HEK293 (cell line): ENCODE measurements at regions not wholly inside any gene's neighbourhood (a gene's known extent, or its start where the extent isn't known, plus 50 kb on each side); places are given as distances from the start of the nearest gene placed in this dataset.

Source experiments
- CTCF ChIA-PET: fragments of 350-600 bp; formaldehyde crosslinking; extraction: SDS; loops from one replicate; lab custom pipeline; 2021; ENCODE audit warnings: antibody characterized with exemption; lab: Yijun Ruan, JAX
- POLR2A ChIA-PET: fragments of 300-600 bp; formaldehyde crosslinking; extraction: SDS; loops from one replicate; lab custom pipeline; 2020; ENCODE audit warnings: antibody characterized with exemption, inconsistent platforms; lab: Yijun Ruan, JAX
- H3K27ac ChIP-seq: fragments of 200-500 bp; sonication (Bioruptor generic); 2 replicates; pipeline ENCODE4 v1.5.1; 2014; ENCODE audit warnings: low read depth, low read length, control low read depth, inconsistent platforms; ENCODE audit errors: extremely low read depth
- H3K36me3 ChIP-seq, 2 experiments: fragments of 200-500 bp in 1 of 2; sonication (Bioruptor generic) in 1 of 2; 1 replicate in 1 of 2; 2 replicates in 1 of 2; pipeline ENCODE4 v1.5.1; 2014 to 2017; ENCODE audit warnings: inconsistent platforms in 2 of 2, low read length in 2 of 2; ENCODE audit not compliant: control insufficient read depth in 2 of 2, insufficient read depth in 1 of 2
- H3K4me1 ChIP-seq: fragments of 200-500 bp; sonication (Bioruptor generic); 2 replicates; pipeline ENCODE4 v1.5.1; 2014; ENCODE audit warnings: mild to moderate bottlenecking, low read length, inconsistent platforms; ENCODE audit not compliant: control insufficient read depth, insufficient read depth
- H3K4me3 ChIP-seq: 2 replicates; pipeline ENCODE4 v1.5.1; 2011; ENCODE audit warnings: low read depth, mild to moderate bottlenecking, control low read depth, low read length, moderate library complexity
- H3K9me3 ChIP-seq: fragments of 200-500 bp; sonication (Bioruptor generic); 2 replicates; pipeline ENCODE4 v1.5.1; 2014; ENCODE audit warnings: low read depth, low read length, inconsistent platforms; ENCODE audit not compliant: control insufficient read depth, insufficient read depth
- HOXD13 ChIP-seq: sonication (generic); formaldehyde crosslinking; IDR thresholded peaks from 2 replicates; pipeline ENCODE4 v1.8.0; 2022; ENCODE audit warnings: missing genetic modification reagents, borderline replicate concordance
- KLF10 ChIP-seq: fragments of 450-650 bp; IDR thresholded peaks from 2 replicates; pipeline ENCODE4 v1.5.1; 2018; ENCODE audit warnings: missing biosample characterization, mild to moderate bottlenecking, missing genetic modification characterization
- KLF16 ChIP-seq: fragments of 450-650 bp; formaldehyde crosslinking; IDR thresholded peaks from 2 replicates; pipeline ENCODE4 v1.5.1; 2017; ENCODE audit warnings: missing biosample characterization, missing genetic modification characterization
- MYNN ChIP-seq: fragments of 450-650 bp; formaldehyde crosslinking; IDR thresholded peaks from 2 replicates; pipeline ENCODE4 v1.5.1; 2016; ENCODE audit warnings: missing biosample characterization, missing genetic modification characterization, borderline replicate concordance
- ZBTB7A ChIP-seq: fragments of 450-650 bp; formaldehyde crosslinking; IDR thresholded peaks from 2 replicates; pipeline ENCODE4 v1.5.1; 2016; ENCODE audit warnings: low read depth, missing biosample characterization, missing genetic modification characterization
- ZIC2 ChIP-seq: fragments of 450-650 bp; formaldehyde crosslinking; IDR thresholded peaks from 2 replicates; pipeline ENCODE4 v1.5.1; 2016; ENCODE audit warnings: missing biosample characterization, missing genetic modification characterization
- ZNF132 ChIP-seq: fragments of 450-650 bp; formaldehyde crosslinking; IDR thresholded peaks from 2 replicates; pipeline ENCODE4 v1.5.1; 2017; ENCODE audit warnings: missing biosample characterization, missing genetic modification characterization, borderline replicate concordance
- ZNF155 ChIP-seq: fragments of 450-650 bp; formaldehyde crosslinking; IDR thresholded peaks from 2 replicates; pipeline ENCODE4 v1.5.1; 2016; ENCODE audit warnings: missing biosample characterization, missing genetic modification characterization
- ZNF302 ChIP-seq: fragments of 450-650 bp; formaldehyde crosslinking; IDR thresholded peaks from 2 replicates; pipeline ENCODE4 v1.5.1; 2016; ENCODE audit warnings: missing biosample characterization, missing genetic modification characterization, low read depth
- ZNF324 ChIP-seq: fragments of 450-650 bp; formaldehyde crosslinking; IDR thresholded peaks from 2 replicates; pipeline ENCODE4 v1.5.1; 2016; ENCODE audit warnings: missing biosample characterization, missing genetic modification characterization
- ZNF394 ChIP-seq: fragments of 450-650 bp; formaldehyde crosslinking; IDR thresholded peaks from 2 replicates; pipeline ENCODE4 v1.5.1; 2016; ENCODE audit warnings: missing biosample characterization, missing genetic modification characterization, mild to moderate bottlenecking, moderate library complexity, borderline replicate concordance
- ZNF404 ChIP-seq: fragments of 450-650 bp; formaldehyde crosslinking; IDR thresholded peaks from 2 replicates; pipeline ENCODE4 v1.5.1; 2017; ENCODE audit warnings: missing biosample characterization, missing genetic modification characterization
- ZNF416 ChIP-seq: fragments of 450-650 bp; formaldehyde crosslinking; IDR thresholded peaks from 2 replicates; pipeline ENCODE4 v1.5.1; 2016; ENCODE audit warnings: missing biosample characterization, missing genetic modification characterization
- ZNF48 ChIP-seq: fragments of 450-650 bp; formaldehyde crosslinking; IDR thresholded peaks from 2 replicates; pipeline ENCODE4 v1.5.1; 2016; ENCODE audit warnings: missing biosample characterization, missing genetic modification characterization
- ZNF624 ChIP-seq: fragments of 450-650 bp; formaldehyde crosslinking; IDR thresholded peaks from 2 replicates; pipeline ENCODE4 v1.5.1; 2017; ENCODE audit warnings: missing biosample characterization, missing genetic modification characterization
- ZNF629 ChIP-seq: fragments of 450-650 bp; formaldehyde crosslinking; IDR thresholded peaks from 2 replicates; pipeline ENCODE4 v1.5.1; 2017; ENCODE audit warnings: missing biosample characterization, missing genetic modification characterization
- ZNF654 ChIP-seq: fragments of 450-650 bp; formaldehyde crosslinking; IDR thresholded peaks from 2 replicates; pipeline ENCODE4 v1.5.1; 2016; ENCODE audit warnings: low read depth, missing biosample characterization, missing genetic modification characterization
- ZNF660 ChIP-seq: fragments of 450-650 bp; IDR thresholded peaks from 2 replicates; pipeline ENCODE4 v1.5.1; 2018; ENCODE audit warnings: missing biosample characterization, mild to moderate bottlenecking, missing genetic modification characterization
- ZNF747 ChIP-seq: fragments of 450-650 bp; formaldehyde crosslinking; IDR thresholded peaks from 2 replicates; pipeline ENCODE4 v1.5.1; 2016; ENCODE audit warnings: missing biosample characterization, missing genetic modification characterization
- ZNF830 ChIP-seq: fragments of 450-650 bp; IDR thresholded peaks from 2 replicates; pipeline ENCODE4 v1.5.0; 2018; ENCODE audit warnings: missing biosample characterization, missing genetic modification characterization, low read depth, mild to moderate bottlenecking, moderate library complexity
- ZSCAN16 ChIP-seq: fragments of 450-650 bp; formaldehyde crosslinking; IDR thresholded peaks from 2 replicates; pipeline ENCODE4 v1.5.1; 2016; ENCODE audit warnings: missing biosample characterization, missing genetic modification characterization
- TF ChIP-seq, protein P1 (sequence below): fragments of 450-650 bp; formaldehyde crosslinking; IDR thresholded peaks from 2 replicates; pipeline ENCODE4 v1.5.1; 2016; ENCODE audit warnings: missing biosample characterization, missing genetic modification characterization
- TF ChIP-seq, protein P2 (sequence below): fragments of 450-650 bp; formaldehyde crosslinking; IDR thresholded peaks from 2 replicates; pipeline ENCODE4 v1.5.1; 2016; ENCODE audit warnings: missing biosample characterization, missing genetic modification characterization
- TF ChIP-seq, protein P3 (sequence below): fragments of 450-650 bp; formaldehyde crosslinking; IDR thresholded peaks from 2 replicates; pipeline ENCODE4 v1.5.1; 2016; ENCODE audit warnings: missing biosample characterization, missing genetic modification characterization
- TF ChIP-seq, protein P4 (sequence below): fragments of 450-650 bp; formaldehyde crosslinking; IDR thresholded peaks from 2 replicates; pipeline ENCODE4 v1.5.1; 2016; ENCODE audit warnings: missing biosample characterization, missing genetic modification characterization
- TF ChIP-seq, protein P5 (sequence below): fragments of 450-650 bp; formaldehyde crosslinking; IDR thresholded peaks from 2 replicates; pipeline ENCODE4 v1.5.1; 2016; ENCODE audit warnings: missing biosample characterization, missing genetic modification characterization
- TF ChIP-seq, protein P6 (sequence below): fragments of 450-650 bp; IDR thresholded peaks from 2 replicates; pipeline ENCODE4 v1.5.1; 2018; ENCODE audit warnings: missing biosample characterization, mild to moderate bottlenecking, missing genetic modification characterization

DNA sequence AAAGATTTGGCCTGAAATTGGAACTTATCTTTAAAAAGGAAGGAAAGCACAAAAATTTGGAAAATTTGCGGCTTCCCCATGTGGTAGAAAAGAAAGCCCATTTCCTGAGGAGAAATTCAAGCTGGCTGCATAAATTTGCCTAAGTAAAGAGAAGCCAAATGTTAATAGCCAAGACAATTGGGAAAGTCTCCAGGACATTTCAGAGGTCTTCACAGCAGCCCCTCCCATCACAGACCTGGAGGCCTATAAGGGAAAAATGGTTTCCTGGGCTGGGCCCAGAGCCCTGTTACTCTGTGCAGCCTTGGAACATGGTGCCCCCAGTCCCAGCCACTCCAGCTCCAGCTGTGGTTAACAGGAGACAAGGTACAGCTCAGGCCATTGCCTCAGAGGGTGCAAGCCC, 736.5 kb downstream of the HACE1 start (continued):
- TF ChIP-seq, protein P1, sequence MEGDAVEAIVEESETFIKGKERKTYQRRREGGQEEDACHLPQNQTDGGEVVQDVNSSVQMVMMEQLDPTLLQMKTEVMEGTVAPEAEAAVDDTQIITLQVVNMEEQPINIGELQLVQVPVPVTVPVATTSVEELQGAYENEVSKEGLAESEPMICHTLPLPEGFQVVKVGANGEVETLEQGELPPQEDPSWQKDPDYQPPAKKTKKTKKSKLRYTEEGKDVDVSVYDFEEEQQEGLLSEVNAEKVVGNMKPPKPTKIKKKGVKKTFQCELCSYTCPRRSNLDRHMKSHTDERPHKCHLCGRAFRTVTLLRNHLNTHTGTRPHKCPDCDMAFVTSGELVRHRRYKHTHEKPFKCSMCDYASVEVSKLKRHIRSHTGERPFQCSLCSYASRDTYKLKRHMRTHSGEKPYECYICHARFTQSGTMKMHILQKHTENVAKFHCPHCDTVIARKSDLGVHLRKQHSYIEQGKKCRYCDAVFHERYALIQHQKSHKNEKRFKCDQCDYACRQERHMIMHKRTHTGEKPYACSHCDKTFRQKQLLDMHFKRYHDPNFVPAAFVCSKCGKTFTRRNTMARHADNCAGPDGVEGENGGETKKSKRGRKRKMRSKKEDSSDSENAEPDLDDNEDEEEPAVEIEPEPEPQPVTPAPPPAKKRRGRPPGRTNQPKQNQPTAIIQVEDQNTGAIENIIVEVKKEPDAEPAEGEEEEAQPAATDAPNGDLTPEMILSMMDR (tag by site-specific recombination): no peak
- TF ChIP-seq ZIC2 (tag by site-specific recombination) (no peak), ZNF404 (no peak), ZNF132 (tag by site-specific recombination) (no peak), ZNF624 (tag by site-specific recombination) (no peak), ZNF155 (tag by site-specific recombination) (no peak), ZSCAN16 (no peak), ZNF416 (no peak), ZBTB7A (tag by site-specific recombination) (no peak), ZNF48 (tag by site-specific recombination) (no peak), ZNF629 (tag by site-specific recombination) (no peak)
- TF ChIP-seq, protein P2, sequence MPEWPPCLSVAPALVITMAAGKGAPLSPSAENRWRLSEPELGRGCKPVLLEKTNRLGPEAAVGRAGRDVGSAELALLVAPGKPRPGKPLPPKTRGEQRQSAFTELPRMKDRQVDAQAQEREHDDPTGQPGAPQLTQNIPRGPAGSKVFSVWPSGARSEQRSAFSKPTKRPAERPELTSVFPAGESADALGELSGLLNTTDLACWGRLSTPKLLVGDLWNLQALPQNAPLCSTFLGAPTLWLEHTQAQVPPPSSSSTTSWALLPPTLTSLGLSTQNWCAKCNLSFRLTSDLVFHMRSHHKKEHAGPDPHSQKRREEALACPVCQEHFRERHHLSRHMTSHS: no peak

DNA sequence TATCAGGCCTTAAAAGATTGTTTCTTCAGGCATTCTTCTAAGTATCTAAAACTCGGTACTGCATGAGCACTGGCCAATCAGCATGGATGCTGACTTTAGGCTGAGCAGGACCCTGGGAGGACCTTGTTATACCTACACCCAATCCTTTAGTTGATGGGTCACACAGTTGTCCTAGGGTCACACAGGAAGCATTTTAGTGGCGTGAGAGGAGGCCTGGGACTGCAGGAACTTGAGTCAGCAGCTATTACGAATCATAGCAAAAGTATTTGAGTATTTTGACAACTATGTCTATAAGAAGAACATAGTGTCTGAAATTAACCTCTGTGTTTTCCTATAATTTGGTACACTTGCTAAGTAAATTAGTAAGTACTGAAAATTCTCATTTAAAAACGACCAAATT, 741.4 kb downstream of the HACE1 start:
- Histone ChIP-seq H3K4me1 (no peaks in the 10 kb centered on the region), H3K9me3 (no peaks in the 10 kb centered on the region), H3K36me3 (no peaks in the 10 kb centered on the region), H3K27ac (no peak overlapping the region), H3K4me3 (no peak overlapping the region)
- TF ChIP-seq MYNN (tag by site-specific recombination) (no peak), ZNF324 (tag by site-specific recombination) (no peak), KLF16 (tag by site-specific recombination) (no peak), KLF10 (no peak), ZNF394 (tag by site-specific recombination) (no peak), ZNF302 (tag by site-specific recombination) (no peak), ZNF132 (tag by site-specific recombination) (no peak), HOXD13 (CRISPR knock-in tag) (no peak), ZNF830 (tag by site-specific recombination) (no peak), ZNF654 (tag by site-specific recombination) (no peak), ZNF747 (tag by site-specific recombination) (no peak), ZNF660 (tag by site-specific recombination) (no peak)
- TF ChIP-seq, protein P2: no peak
- TF ChIP-seq, protein P3, sequence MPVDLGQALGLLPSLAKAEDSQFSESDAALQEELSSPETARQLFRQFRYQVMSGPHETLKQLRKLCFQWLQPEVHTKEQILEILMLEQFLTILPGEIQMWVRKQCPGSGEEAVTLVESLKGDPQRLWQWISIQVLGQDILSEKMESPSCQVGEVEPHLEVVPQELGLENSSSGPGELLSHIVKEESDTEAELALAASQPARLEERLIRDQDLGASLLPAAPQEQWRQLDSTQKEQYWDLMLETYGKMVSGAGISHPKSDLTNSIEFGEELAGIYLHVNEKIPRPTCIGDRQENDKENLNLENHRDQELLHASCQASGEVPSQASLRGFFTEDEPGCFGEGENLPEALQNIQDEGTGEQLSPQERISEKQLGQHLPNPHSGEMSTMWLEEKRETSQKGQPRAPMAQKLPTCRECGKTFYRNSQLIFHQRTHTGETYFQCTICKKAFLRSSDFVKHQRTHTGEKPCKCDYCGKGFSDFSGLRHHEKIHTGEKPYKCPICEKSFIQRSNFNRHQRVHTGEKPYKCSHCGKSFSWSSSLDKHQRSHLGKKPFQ (tag by site-specific recombination): no peak
- TF ChIP-seq, protein P4, sequence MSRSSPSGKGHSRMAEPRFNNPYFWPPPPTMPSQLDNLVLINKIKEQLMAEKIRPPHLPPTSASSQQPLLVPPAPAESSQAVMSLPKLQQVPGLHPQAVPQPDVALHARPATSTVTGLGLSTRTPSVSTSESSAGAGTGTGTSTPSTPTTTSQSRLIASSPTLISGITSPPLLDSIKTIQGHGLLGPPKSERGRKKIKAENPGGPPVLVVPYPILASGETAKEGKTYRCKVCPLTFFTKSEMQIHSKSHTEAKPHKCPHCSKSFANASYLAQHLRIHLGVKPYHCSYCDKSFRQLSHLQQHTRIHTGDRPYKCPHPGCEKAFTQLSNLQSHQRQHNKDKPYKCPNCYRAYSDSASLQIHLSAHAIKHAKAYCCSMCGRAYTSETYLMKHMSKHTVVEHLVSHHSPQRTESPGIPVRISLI (tag by site-specific recombination): no peak
- TF ChIP-seq, protein P5, sequence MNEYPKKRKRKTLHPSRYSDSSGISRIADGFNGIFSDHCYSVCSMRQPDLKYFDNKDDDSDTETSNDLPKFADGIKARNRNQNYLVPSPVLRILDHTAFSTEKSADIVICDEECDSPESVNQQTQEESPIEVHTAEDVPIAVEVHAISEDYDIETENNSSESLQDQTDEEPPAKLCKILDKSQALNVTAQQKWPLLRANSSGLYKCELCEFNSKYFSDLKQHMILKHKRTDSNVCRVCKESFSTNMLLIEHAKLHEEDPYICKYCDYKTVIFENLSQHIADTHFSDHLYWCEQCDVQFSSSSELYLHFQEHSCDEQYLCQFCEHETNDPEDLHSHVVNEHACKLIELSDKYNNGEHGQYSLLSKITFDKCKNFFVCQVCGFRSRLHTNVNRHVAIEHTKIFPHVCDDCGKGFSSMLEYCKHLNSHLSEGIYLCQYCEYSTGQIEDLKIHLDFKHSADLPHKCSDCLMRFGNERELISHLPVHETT: no peak
- TF ChIP-seq, protein P6, sequence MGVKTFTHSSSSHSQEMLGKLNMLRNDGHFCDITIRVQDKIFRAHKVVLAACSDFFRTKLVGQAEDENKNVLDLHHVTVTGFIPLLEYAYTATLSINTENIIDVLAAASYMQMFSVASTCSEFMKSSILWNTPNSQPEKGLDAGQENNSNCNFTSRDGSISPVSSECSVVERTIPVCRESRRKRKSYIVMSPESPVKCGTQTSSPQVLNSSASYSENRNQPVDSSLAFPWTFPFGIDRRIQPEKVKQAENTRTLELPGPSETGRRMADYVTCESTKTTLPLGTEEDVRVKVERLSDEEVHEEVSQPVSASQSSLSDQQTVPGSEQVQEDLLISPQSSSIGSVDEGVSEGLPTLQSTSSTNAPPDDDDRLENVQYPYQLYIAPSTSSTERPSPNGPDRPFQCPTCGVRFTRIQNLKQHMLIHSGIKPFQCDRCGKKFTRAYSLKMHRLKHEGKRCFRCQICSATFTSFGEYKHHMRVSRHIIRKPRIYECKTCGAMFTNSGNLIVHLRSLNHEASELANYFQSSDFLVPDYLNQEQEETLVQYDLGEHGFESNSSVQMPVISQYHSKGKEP (tag by site-specific recombination): no peak
- ChIA-PET CTCF (no interaction called here), POLR2A (no interaction called here)
